ENCODE measurements at regions not wholly inside any gene's neighbourhood (a gene's known extent, or its start where the extent isn't known, plus 50 kb on each side); places are given as distances from the start of the nearest gene placed in this dataset.

- no peak for TF ChIP-seq POLR2A (IDR thresholded peaks at IDR 0.05)
- no peak for TF ChIP-seq CTCF (IDR thresholded peaks at IDR 0.05)
Observed at GRCh38 chr13:23959231-23959862, 62.0 kb upstream of the C1QTNF9B start.
